SK-MEL-5 (cell line): ENCODE measurements at regions not wholly inside any gene's neighbourhood (a gene's known extent, or its start where the extent isn't known, plus 50 kb on each side); places are given as distances from the start of the nearest gene placed in this dataset.

Source experiments
- DNase-seq: peaks from one replicate; pipeline ENCODE4 v3.0.0-alpha.2; 2016; ENCODE audit warnings: low read depth, low spot score
- in situ Hi-C: cut with HindIII; loops from 2 replicates; pipeline ENCODE4 v1.10.0; 2016; ENCODE audit warnings: low sequenced_read_pairs, high pct_unique_total_duplicates, low pct_unique_long_range_greater_than_20kb

- in situ Hi-C loops = no loop called here
Measured at GRCh38 chr5:3030511-3031165, 279.2 kb upstream of the IRX2 start.

GRCh38 chr5:3029396-3029795 is 277.9 kb upstream of the IRX2 start:
- in situ Hi-C loops = no loop called here
- DNase-seq = no peak

More at GRCh38 chr5:3030511-3031165, 279.2 kb upstream of the IRX2 start:
- no peak for DNase-seq

GRCh38 chr5:3027866-3028635 is 276.6 kb upstream of the IRX2 start:
- no peak for DNase-seq
- in situ Hi-C loops = no loop called here

GRCh38 chr5:3027185-3027865 is 275.8 kb upstream of the IRX2 start:
- in situ Hi-C loops = no loop called here
- DNase-seq = no peak

- DNase-seq = no peak
- in situ Hi-C loops = no loop called here
Measured at GRCh38 chr5:3026651-3027050, 275.2 kb upstream of the IRX2 start.

GRCh38 chr5:3026099-3026498 is 274.6 kb upstream of the IRX2 start:
- in situ Hi-C loops = no loop called here

GRCh38 chr5:3025392-3025791 is 273.9 kb upstream of the IRX2 start:
- no peak for DNase-seq
- in situ Hi-C loops = no loop called here

More at GRCh38 chr5:3026099-3026498, 274.6 kb upstream of the IRX2 start:
- no peak for DNase-seq

GRCh38 chr5:3024976-3025375 is 273.5 kb upstream of the IRX2 start:
- in situ Hi-C loops = no loop called here

GRCh38 chr5:3024554-3024953 is 273.1 kb upstream of the IRX2 start:
- in situ Hi-C loops = no loop called here
- DNase-seq = no peak

More at GRCh38 chr5:3024976-3025375, 273.5 kb upstream of the IRX2 start:
- DNase-seq = no peak

GRCh38 chr5:3024126-3024525 is 272.6 kb upstream of the IRX2 start:
- in situ Hi-C loops = no loop called here
- DNase-seq = no peak

- no peak for DNase-seq
- in situ Hi-C loops = no loop called here
Measured at GRCh38 chr5:3023656-3024055, 272.2 kb upstream of the IRX2 start.

- in situ Hi-C loops = no loop called here
- DNase-seq = no peak
Measured at GRCh38 chr5:3022665-3023064, 271.2 kb upstream of the IRX2 start.

GRCh38 chr5:3020426-3020825 is 268.9 kb upstream of the IRX2 start:
- in situ Hi-C loops = no loop called here

GRCh38 chr5:3019045-3019444 is 267.6 kb upstream of the IRX2 start:
- no peak for DNase-seq

More at GRCh38 chr5:3020426-3020825, 268.9 kb upstream of the IRX2 start:
- no peak for DNase-seq

GRCh38 chr5:3011764-3012017 is 260.2 kb upstream of the IRX2 start:
- DNase-seq = no peak
- in situ Hi-C loops = no loop called here

More at GRCh38 chr5:3019045-3019444, 267.6 kb upstream of the IRX2 start:
- in situ Hi-C loops = no loop called here

- DNase-seq = no peak
- in situ Hi-C loops = no loop called here
Measured at GRCh38 chr5:3010953-3011763, 259.7 kb upstream of the IRX2 start.

GRCh38 chr5:3010301-3010952 is 258.9 kb upstream of the IRX2 start:
- no peak for DNase-seq
- in situ Hi-C loops = no loop called here

GRCh38 chr5:3009605-3010004 is 258.1 kb upstream of the IRX2 start:
- in situ Hi-C loops = no loop called here
- no peak for DNase-seq
